MM.1S (cell line): ENCODE measurements at regions not wholly inside any gene's neighbourhood (a gene's known extent, or its start where the extent isn't known, plus 50 kb on each side); places are given as distances from the start of the nearest gene placed in this dataset.

Source experiments
- EZH2 ChIP-seq: fragments of 300-600 bp; sonication (generic); optimal IDR thresholded peaks from 2 replicates; pipeline ENCODE3; 2017; ENCODE audit warnings: low read depth, mild to moderate bottlenecking, antibody characterized with exemption, low read length, mixed read lengths
- TF ChIP-seq, protein P1 (sequence below): fragments of 300-600 bp; sonication (generic); IDR thresholded peaks from 2 replicates; pipeline ENCODE4 v1.5.1; 2016; ENCODE audit warnings: antibody characterized with exemption, low read length, mixed read lengths

DNA sequence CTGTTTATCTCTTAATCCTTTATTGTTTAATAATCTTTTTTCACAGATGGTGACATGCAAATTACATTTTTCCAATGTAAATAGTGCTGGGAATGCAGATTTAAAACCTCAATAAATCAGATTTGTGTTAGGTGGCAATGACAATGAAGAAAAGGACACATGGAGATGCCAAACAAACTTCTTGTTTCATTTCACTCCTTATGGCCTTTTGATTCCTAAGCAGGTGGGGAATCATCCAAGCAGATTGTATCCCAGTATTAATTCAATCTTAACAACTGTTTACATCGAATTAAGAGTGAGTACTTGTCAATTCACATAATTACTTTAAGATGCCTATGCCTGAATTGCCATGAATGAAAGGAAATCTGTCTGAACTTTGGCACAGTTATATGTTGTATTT, 98.9 kb upstream of the RGS18 start:
- TF ChIP-seq, protein P1, sequence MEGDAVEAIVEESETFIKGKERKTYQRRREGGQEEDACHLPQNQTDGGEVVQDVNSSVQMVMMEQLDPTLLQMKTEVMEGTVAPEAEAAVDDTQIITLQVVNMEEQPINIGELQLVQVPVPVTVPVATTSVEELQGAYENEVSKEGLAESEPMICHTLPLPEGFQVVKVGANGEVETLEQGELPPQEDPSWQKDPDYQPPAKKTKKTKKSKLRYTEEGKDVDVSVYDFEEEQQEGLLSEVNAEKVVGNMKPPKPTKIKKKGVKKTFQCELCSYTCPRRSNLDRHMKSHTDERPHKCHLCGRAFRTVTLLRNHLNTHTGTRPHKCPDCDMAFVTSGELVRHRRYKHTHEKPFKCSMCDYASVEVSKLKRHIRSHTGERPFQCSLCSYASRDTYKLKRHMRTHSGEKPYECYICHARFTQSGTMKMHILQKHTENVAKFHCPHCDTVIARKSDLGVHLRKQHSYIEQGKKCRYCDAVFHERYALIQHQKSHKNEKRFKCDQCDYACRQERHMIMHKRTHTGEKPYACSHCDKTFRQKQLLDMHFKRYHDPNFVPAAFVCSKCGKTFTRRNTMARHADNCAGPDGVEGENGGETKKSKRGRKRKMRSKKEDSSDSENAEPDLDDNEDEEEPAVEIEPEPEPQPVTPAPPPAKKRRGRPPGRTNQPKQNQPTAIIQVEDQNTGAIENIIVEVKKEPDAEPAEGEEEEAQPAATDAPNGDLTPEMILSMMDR = no peak
- no peak for TF ChIP-seq EZH2
